Kidney (tissue), 13 donors: ENCODE measurements at regions not wholly inside any gene's neighbourhood (a gene's known extent, or its start where the extent isn't known, plus 50 kb on each side); places are given as distances from the start of the nearest gene placed in this dataset.

Experiments
- DNase-seq, 5 donors: peaks; one replicate each; pipeline ENCODE4 v3.0.0-alpha.2; 2013 to 2020
- FAIRE-seq: peaks from 2 replicates; lab custom pipeline; 2012; peaks lifted over from hg19 to GRCh38; lab: Jason Lieb, UNC
- H3K27ac ChIP-seq, 2 donors: one replicate each; pipeline ENCODE4 v1.7.0; 2013; ENCODE audit warnings: low read depth in 2 of 2, low read length in 2 of 2, inconsistent platforms in 1 of 2
- H3K27me3 ChIP-seq: one replicate; pipeline ENCODE4 v1.7.1; 2013; ENCODE audit warnings: low read length, inconsistent platforms; ENCODE audit not compliant: control insufficient read depth, insufficient read depth
- H3K36me3 ChIP-seq, 3 donors: one replicate each; pipeline versions ENCODE4 v1.7.0 to v1.7.1; 2013; ENCODE audit warnings: low read length in 3 of 3, control low read depth in 1 of 3, inconsistent platforms in 1 of 3; ENCODE audit not compliant: insufficient read depth in 3 of 3, control insufficient read depth in 2 of 3
- H3K4me1 ChIP-seq, 3 donors: one replicate each; pipeline versions ENCODE4 v1.7.0 to v1.7.1; 2013; ENCODE audit warnings: low read length in 3 of 3, inconsistent platforms in 1 of 3, low read depth in 1 of 3; ENCODE audit not compliant: control insufficient read depth in 2 of 3, insufficient read depth in 2 of 3
- H3K4me3 ChIP-seq, 3 donors: one replicate each; pipeline versions ENCODE4 v1.7.0 to v1.8.1; 2013; ENCODE audit warnings: low read length in 3 of 3, control low read depth in 1 of 3, inconsistent platforms in 1 of 3
- H3K9ac ChIP-seq, 3 donors: one replicate each; pipeline versions ENCODE4 v1.7.0 to v1.7.1; 2013; ENCODE audit warnings: low read length in 3 of 3, control low read depth in 1 of 3, inconsistent platforms in 1 of 3
- H3K9me3 ChIP-seq, 3 donors: one replicate each; pipeline versions ENCODE4 v1.7.0 to v1.7.1; 2013; ENCODE audit warnings: low read length in 3 of 3, control low read depth in 1 of 3, inconsistent platforms in 1 of 3; ENCODE audit not compliant: control insufficient read depth in 2 of 3, insufficient read depth in 1 of 3
- CTCF ChIP-seq: IDR thresholded peaks from 3 replicates; pipeline ENCODE4 v1.5.1; 2012; ENCODE audit warnings: mild to moderate bottlenecking, moderate library complexity, borderline replicate concordance; ENCODE audit not compliant: insufficient read depth; ENCODE audit errors: extremely low read depth
- intact Hi-C: fragments of 100-400 bp; cut with DNase I; formaldehyde crosslinking; loops from one replicate; pipeline ENCODE4 v1.11.1; 2022
- donor health status: control.
- donor health status: control.
- donor health status: control.
- donor health status: control.
- donor health status: control.
- donor health status: DM: yes; HTN: yes; CAD: no.
- donor health status: Normal renal cell carcinoma (clear cell type).

DNA sequence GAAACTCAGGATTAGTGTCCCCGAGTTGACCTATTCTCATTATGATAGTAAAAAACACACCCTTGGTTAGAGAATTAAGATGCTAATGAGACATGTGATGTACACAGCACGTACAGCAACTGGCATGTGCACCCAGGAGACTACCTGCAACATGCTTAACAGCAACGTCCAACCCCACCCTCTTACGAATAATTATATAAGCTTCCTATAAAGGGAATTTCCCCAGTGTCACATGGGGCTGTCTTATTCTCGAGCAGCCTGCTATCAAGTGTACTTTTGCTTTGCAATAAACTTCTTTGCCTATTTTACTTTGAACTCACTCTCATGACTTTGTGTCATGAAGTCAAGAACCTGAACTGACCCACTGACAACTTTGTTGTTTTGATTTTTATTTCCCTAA, 62.4 kb upstream of the PMFBP1 start:
- intact Hi-C loops = loop anchor here (10.0 kb wide), 1 partner anchor 240 kb away; no protein-coding TSS in a partner anchor
- no peak for TF ChIP-seq CTCF
- DNase-seq (no peak), FAIRE-seq (no peak)
- no peak overlapping the region for H3K27ac ChIP-seq
- no peaks in the 10 kb centered on the region for H3K9me3 ChIP-seq
- no peak overlapping the region for H3K4me3 ChIP-seq
- H3K36me3 ChIP-seq = no peaks in the 10 kb centered on the region
- H3K27me3 ChIP-seq = no peaks in the 10 kb centered on the region
- H3K4me1 ChIP-seq = no peaks in the 10 kb centered on the region
- no peak overlapping the region for H3K9ac ChIP-seq

DNA sequence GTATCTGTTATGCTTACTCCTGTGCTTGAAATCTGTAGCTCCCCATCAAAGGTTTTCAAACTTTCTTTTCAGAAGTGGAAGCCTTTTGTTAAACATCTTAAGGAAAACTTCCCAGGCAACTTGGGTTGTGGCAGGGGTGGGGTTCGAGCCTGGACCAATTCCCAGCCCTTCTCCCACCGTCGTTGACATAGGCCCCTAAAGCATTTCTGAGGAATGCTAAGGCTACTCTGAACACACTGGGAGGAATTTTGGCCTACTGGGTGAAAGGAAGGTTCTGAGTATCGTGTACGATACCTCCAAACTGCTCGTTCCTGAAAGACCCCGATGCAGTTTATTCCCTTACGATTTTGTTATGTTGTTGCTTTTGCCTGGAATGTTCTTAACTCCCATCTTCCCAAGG, 56.1 kb upstream of the PMFBP1 start:
- H3K9ac ChIP-seq = no peak overlapping the region
- H3K9me3 ChIP-seq = no peaks in the 10 kb centered on the region
- no peak for TF ChIP-seq CTCF
- no peak overlapping the region for H3K4me3 ChIP-seq
- DNase-seq = no peak
- no peaks in the 10 kb centered on the region for H3K36me3 ChIP-seq
- FAIRE-seq = no peak
- H3K4me1 ChIP-seq = no peaks in the 10 kb centered on the region
- intact Hi-C loops = no loop called here
- no peaks in the 10 kb centered on the region for H3K27me3 ChIP-seq
- H3K27ac ChIP-seq = no peak overlapping the region

DNA sequence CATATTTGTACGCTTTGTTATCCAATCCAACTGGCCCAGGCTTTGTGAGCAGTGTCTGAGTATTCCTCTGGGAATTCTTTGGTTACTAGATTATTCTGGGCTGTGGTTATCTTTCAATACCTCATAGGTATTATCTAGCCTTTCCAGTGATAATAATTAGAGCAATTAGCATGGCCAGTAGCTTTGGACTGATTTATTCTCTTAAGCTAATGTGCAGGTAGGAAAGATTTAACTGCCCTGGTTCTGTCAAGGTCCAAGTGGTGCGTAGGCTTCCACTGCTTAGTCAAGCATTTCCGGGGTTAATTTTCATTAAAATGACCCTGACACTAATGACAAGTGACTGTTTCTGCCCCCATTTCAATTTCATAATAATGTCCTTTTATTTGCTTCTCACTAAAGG, 54.2 kb upstream of the PMFBP1 start:
- no peaks in the 10 kb centered on the region for H3K9me3 ChIP-seq
- FAIRE-seq = no peak
- intact Hi-C loops = no loop called here
- H3K36me3 ChIP-seq = no peaks in the 10 kb centered on the region
- peaks cover 0 to 2% (median 0%) of the 10 kb centered on the region in 3 donors for H3K4me1 ChIP-seq
- no peak overlapping the region for H3K4me3 ChIP-seq
- no peak for TF ChIP-seq CTCF
- H3K27me3 ChIP-seq = no peaks in the 10 kb centered on the region
- H3K27ac ChIP-seq = no peak overlapping the region
- no peak overlapping the region for H3K9ac ChIP-seq
- no peak for DNase-seq

- FAIRE-seq (no peak), DNase-seq (peak in 1 of 5 donors; percentile 23)
- no peaks in the 10 kb centered on the region for H3K27me3 ChIP-seq
- H3K9ac ChIP-seq = no peak overlapping the region
- intact Hi-C loops = no loop called here
- peaks cover 0 to 2% (median 0%) of the 10 kb centered on the region in 3 donors for H3K4me1 ChIP-seq
- no peaks in the 10 kb centered on the region for H3K9me3 ChIP-seq
- TF ChIP-seq CTCF = no peak
- H3K4me3 ChIP-seq = no peak overlapping the region
- no peak overlapping the region for H3K27ac ChIP-seq
- no peaks in the 10 kb centered on the region for H3K36me3 ChIP-seq
Measured at GRCh38 chr16:72224260-72224768, 52.4 kb upstream of the PMFBP1 start.
